Thyroid gland (tissue), 4 donors: ENCODE measurements at regions not wholly inside any gene's neighbourhood (a gene's known extent, or its start where the extent isn't known, plus 50 kb on each side); places are given as distances from the start of the nearest gene placed in this dataset.

Experiments used
- DNase-seq, 2 donors: peaks; one replicate each; pipeline ENCODE4 v3.0.0-alpha.2; 2019
- H3K27ac ChIP-seq, 3 donors: fragments of 200-600 bp; sonication (generic); 1 replicate in 2 of 3; 2 replicates in 1 of 3; pipeline ENCODE4 v1.5.1; 2016 to 2019; ENCODE audit warnings: mild to moderate bottlenecking in 1 of 3, moderate library complexity in 1 of 3
- H3K27me3 ChIP-seq: fragments of 200-600 bp; sonication (generic); one replicate; pipeline ENCODE4 v1.5.1; 2019
- H3K36me3 ChIP-seq, 2 donors: fragments of 200-600 bp; sonication (generic); one replicate each; pipeline ENCODE4 v1.5.1; 2016 to 2019
- H3K4me1 ChIP-seq, 2 donors: fragments of 200-600 bp; sonication (generic); one replicate each; pipeline ENCODE4 v1.5.1; 2017 to 2019
- H3K4me3 ChIP-seq, 3 donors: fragments of 200-600 bp; sonication (generic); replicated peaks in 1 of 3; 1 replicate in 2 of 3; 2 replicates in 1 of 3; pipeline ENCODE4 v1.5.1; 2016; ENCODE audit warnings: mild to moderate bottlenecking in 1 of 3
- H3K9me3 ChIP-seq: fragments of 200-600 bp; sonication (generic); one replicate; pipeline ENCODE4 v1.5.1; 2017
- CTCF ChIP-seq, 6 experiments: fragments of 200-600 bp in 3 of 6; fragments of 450-650 bp in 3 of 6; sonication (generic) in 3 of 6; IDR thresholded peaks; one replicate each; pipeline ENCODE4 v1.5.1; 2016 to 2019; ENCODE audit warnings: antibody characterized with exemption in 6 of 6, mild to moderate bottlenecking in 2 of 6, inconsistent platforms in 1 of 6, moderate library complexity in 1 of 6
- POLR2A ChIP-seq, 2 donors: fragments of 450-650 bp; IDR thresholded peaks; one replicate each; pipeline ENCODE4 v1.6.1; 2017; ENCODE audit warnings: antibody characterized with exemption in 2 of 2, mild to moderate bottlenecking in 2 of 2, moderate library complexity in 1 of 2
- WGBS, 2 donors: methylation state at CpG; one replicate each; pipeline ENCODE4 v1.1.5; 2017; 5-methylcytosine and 5-hydroxymethylcytosine counted together
- intact Hi-C: fragments of 100-400 bp; cut with DNase I; formaldehyde crosslinking; loops from one replicate; pipeline ENCODE4 v1.15.1; 2023

- Histone ChIP-seq H3K9me3 (no peaks in the 10 kb centered on the region), H3K4me1 (no peaks in the 10 kb centered on the region), H3K27ac (no peak overlapping the region), H3K36me3 (no peaks in the 10 kb centered on the region), H3K27me3 (no peaks in the 10 kb centered on the region), H3K4me3 (no peak overlapping the region)
- TF ChIP-seq POLR2A (IDR thresholded peaks at IDR 0.05) (no peak), CTCF (IDR thresholded peaks at IDR 0.05) (no peak)
- 88 to 89% methylated on average over 7 to 9 of the region's 9 CpGs for WGBS, 2 donors
- DNase-seq = no peak
- intact Hi-C loops = no loop called here
Observed at GRCh38 chr5:105413406-105413990, 1850.9 kb upstream of the NUDT12 start.

- TF ChIP-seq CTCF (IDR thresholded peaks at IDR 0.05) (no peak), POLR2A (IDR thresholded peaks at IDR 0.05) (no peak)
- no peak for DNase-seq
- H3K36me3 ChIP-seq = no peaks in the 10 kb centered on the region
- 89 to 93% methylated on average over 1 of the region's 1 CpG for WGBS, 2 donors
- H3K27ac ChIP-seq = no peak overlapping the region
- H3K4me3 ChIP-seq = no peak overlapping the region
- H3K4me1 ChIP-seq = no peaks in the 10 kb centered on the region
- intact Hi-C loops = no loop called here
- H3K27me3 ChIP-seq = no peaks in the 10 kb centered on the region
- no peaks in the 10 kb centered on the region for H3K9me3 ChIP-seq
Observed at GRCh38 chr5:105409695-105410094, 1847.1 kb upstream of the NUDT12 start.

- no peaks in the 10 kb centered on the region for H3K9me3 ChIP-seq
- no peak for DNase-seq
- 100% methylated on average over 1 of the region's 1 CpG for WGBS, 2 donors
- intact Hi-C loops = no loop called here
- H3K4me1 ChIP-seq = no peaks in the 10 kb centered on the region
- H3K27ac ChIP-seq = no peak overlapping the region
- no peaks in the 10 kb centered on the region for H3K36me3 ChIP-seq
- H3K4me3 ChIP-seq = no peak overlapping the region
- no peaks in the 10 kb centered on the region for H3K27me3 ChIP-seq
- TF ChIP-seq POLR2A (IDR thresholded peaks at IDR 0.05) (no peak), CTCF (IDR thresholded peaks at IDR 0.05) (no peak)
Observed at GRCh38 chr5:105407200-105407599, 1844.6 kb upstream of the NUDT12 start.

GRCh38 chr5:105397749-105398148 lies 1835.2 kb upstream of the NUDT12 start:
- Histone ChIP-seq H3K9me3 (no peaks in the 10 kb centered on the region), H3K36me3 (no peaks in the 10 kb centered on the region), H3K27ac (no peak overlapping the region), H3K4me1 (no peaks in the 10 kb centered on the region), H3K27me3 (no peaks in the 10 kb centered on the region), H3K4me3 (no peak overlapping the region)
- no peak for DNase-seq
- no peak for TF ChIP-seq CTCF (IDR thresholded peaks at IDR 0.05)
- no peak for TF ChIP-seq POLR2A (IDR thresholded peaks at IDR 0.05)
- intact Hi-C loops = no loop called here
- 82 to 86% methylated on average over 1 of the region's 1 CpG for WGBS, 2 donors

- no peak for DNase-seq
- intact Hi-C loops = no loop called here
- TF ChIP-seq POLR2A (IDR thresholded peaks at IDR 0.05) (no peak), CTCF (IDR thresholded peaks at IDR 0.05) (no peak)
- no peaks in the 10 kb centered on the region for H3K36me3 ChIP-seq
- H3K4me1 ChIP-seq = no peaks in the 10 kb centered on the region
- H3K4me3 ChIP-seq = no peak overlapping the region
- no peaks in the 10 kb centered on the region for H3K27me3 ChIP-seq
- H3K9me3 ChIP-seq = no peaks in the 10 kb centered on the region
- 93 to 94% methylated on average over 18 of the region's 18 CpGs for WGBS, 2 donors
- no peak overlapping the region for H3K27ac ChIP-seq
Observed at GRCh38 chr5:105392710-105393149, 1830.1 kb upstream of the NUDT12 start.
